IMR-90 (cell line): ENCODE measurements at regions not wholly inside any gene's neighbourhood (a gene's known extent, or its start where the extent isn't known, plus 50 kb on each side); places are given as distances from the start of the nearest gene placed in this dataset.

Source experiments
- ATAC-seq: fragments of 200-7000 bp; cut with Tn5 transposase; 2 replicates; pipeline ENCODE4 v1.9.1; 2020; ENCODE audit warnings: low read depth, mild to moderate bottlenecking, moderate library complexity
- BruUV-seq: library from RNA; stranded (reverse); fragments of 400-500 nt; replicated peaks from 2 replicates; lab custom pipeline; 2021; lab: Mats Ljungman, UMichigan
- CTCF ChIA-PET: fragments of 300-600 bp; formaldehyde crosslinking; extraction: SDS; loops from one replicate; lab custom pipeline; 2021; ENCODE audit warnings: antibody characterized with exemption; lab: Yijun Ruan, JAX
- POLR2A ChIA-PET: fragments of 300-600 bp; sonication (Branson Sonifier 250); formaldehyde crosslinking; loops from one replicate; lab custom pipeline; 2022; ENCODE audit warnings: antibody characterized with exemption; ENCODE audit not compliant: unreplicated experiment; lab: Charles Lee
- DNase-seq: peaks from one replicate; pipeline ENCODE4 v3.0.0; 2013
- H2AFZ ChIP-seq: replicated peaks from 2 replicates; pipeline ENCODE3; 2013; ENCODE audit warnings: low read length, mild to moderate bottlenecking; ENCODE audit not compliant: poor library complexity
- H2AK5ac ChIP-seq: 2 replicates; pipeline ENCODE4 v1.6.1; 2013; ENCODE audit warnings: low read depth, low read length, inconsistent platforms
- H2AK9ac ChIP-seq: replicated peaks from 2 replicates; pipeline ENCODE3; 2013; ENCODE audit warnings: mild to moderate bottlenecking, low read depth, low read length, moderate library complexity; ENCODE audit not compliant: poor library complexity
- H2BK120ac ChIP-seq: 2 replicates; pipeline ENCODE4 v1.6.1; 2013; ENCODE audit warnings: low read depth, low read length, inconsistent platforms
- H2BK15ac ChIP-seq: 3 replicates; pipeline ENCODE4 v1.6.1; 2013; ENCODE audit warnings: low read depth, low read length, inconsistent platforms
- H2BK20ac ChIP-seq: 2 replicates; pipeline ENCODE4 v1.6.1; 2013; ENCODE audit warnings: low read depth, mild to moderate bottlenecking, inconsistent platforms, low read length, moderate library complexity
- H2BK5ac ChIP-seq: 2 replicates; pipeline ENCODE4 v1.6.1; 2013; ENCODE audit warnings: mild to moderate bottlenecking, low read depth, low read length, inconsistent platforms; ENCODE audit not compliant: poor library complexity, severe bottlenecking
- H3K14ac ChIP-seq: replicated peaks from 2 replicates; pipeline ENCODE4 v1.6.1; 2013; ENCODE audit warnings: low read depth, low read length, inconsistent platforms
- H3K18ac ChIP-seq: 2 replicates; pipeline ENCODE4 v1.6.1; 2013; ENCODE audit warnings: low read depth, low read length, control low read depth
- H3K23ac ChIP-seq: 2 replicates; pipeline ENCODE4 v1.6.1; 2013; ENCODE audit warnings: low read depth, low read length, inconsistent platforms
- H3K27ac ChIP-seq: 2 replicates; pipeline ENCODE4 v1.5.1; 2013; ENCODE audit warnings: mild to moderate bottlenecking, control low read depth, low read length; ENCODE audit not compliant: insufficient read depth
- H3K27me3 ChIP-seq: 2 replicates; pipeline ENCODE4 v1.6.1; 2013; ENCODE audit warnings: low read length; ENCODE audit not compliant: control insufficient read depth, insufficient read depth
- H3K36me3 ChIP-seq: 2 replicates; pipeline ENCODE4 v1.6.1; 2013; ENCODE audit warnings: low read length, mixed read lengths; ENCODE audit not compliant: control insufficient read depth, insufficient read depth
- H3K4ac ChIP-seq: 2 replicates; pipeline ENCODE4 v1.6.1; 2013; ENCODE audit warnings: low read depth, low read length, inconsistent platforms
- H3K4me1 ChIP-seq: 2 replicates; pipeline ENCODE4 v1.6.1; 2013; ENCODE audit warnings: low read length, mixed read lengths; ENCODE audit not compliant: control insufficient read depth, insufficient read depth
- H3K4me2 ChIP-seq: 2 replicates; pipeline ENCODE4 v1.6.1; 2013; ENCODE audit warnings: low read depth, mild to moderate bottlenecking, control low read depth, low read length, moderate library complexity
- H3K4me3 ChIP-seq: 2 replicates; pipeline ENCODE4 v1.5.1; 2013; ENCODE audit warnings: low read depth, mild to moderate bottlenecking, control low read depth, low read length, moderate library complexity; ENCODE audit not compliant: insufficient read depth
- H3K56ac ChIP-seq: 2 replicates; pipeline ENCODE4 v1.6.1; 2013; ENCODE audit warnings: low read length, inconsistent platforms; ENCODE audit not compliant: insufficient read depth; ENCODE audit errors: extremely low read depth
- H3K79me1 ChIP-seq, 2 experiments: 2 replicates each; pipeline ENCODE4 v1.6.1; 2013; ENCODE audit warnings: low read length in 2 of 2, inconsistent platforms in 1 of 2, low read depth in 1 of 2
- H3K9ac ChIP-seq: 2 replicates; pipeline ENCODE4 v1.6.1; 2013; ENCODE audit warnings: low read depth, low read length, control low read depth
- H3K9me1 ChIP-seq: 2 replicates; pipeline ENCODE4 v1.6.1; 2013; ENCODE audit warnings: low read length, inconsistent platforms; ENCODE audit not compliant: insufficient read depth
- H3K9me3 ChIP-seq: 2 replicates; pipeline ENCODE4 v1.6.1; 2013; ENCODE audit warnings: low read length; ENCODE audit not compliant: control insufficient read depth, insufficient read depth
- H4K20me1 ChIP-seq: 2 replicates; pipeline ENCODE4 v1.6.1; 2013; ENCODE audit warnings: low read length, inconsistent platforms; ENCODE audit not compliant: insufficient read depth
- H4K5ac ChIP-seq: 2 replicates; pipeline ENCODE4 v1.6.1; 2013; ENCODE audit warnings: mild to moderate bottlenecking, low read depth, low read length, control low read depth
- H4K8ac ChIP-seq, 2 experiments: 2 replicates each; pipeline ENCODE4 v1.6.1; 2013; ENCODE audit warnings: low read depth in 2 of 2, low read length in 2 of 2, control low read depth in 1 of 2, inconsistent platforms in 1 of 2
- H4K91ac ChIP-seq: 2 replicates; pipeline ENCODE4 v1.6.1; 2013; ENCODE audit warnings: low read depth, low read length, inconsistent platforms; ENCODE audit not compliant: insufficient read depth
- BHLHE40 ChIP-seq: fragments of 150-350 bp; IDR thresholded peaks from 2 replicates; pipeline ENCODE4 v1.6.1; 2016; ENCODE audit warnings: mild to moderate bottlenecking, low read depth, low read length
- CEBPB ChIP-seq: IDR thresholded peaks from 2 replicates; pipeline ENCODE4 v1.6.1; 2012; ENCODE audit warnings: low read depth, low read length, improper control_type of control experiment
- FOS ChIP-seq: fragments of 150-350 bp; IDR thresholded peaks from 2 replicates; pipeline ENCODE4 v1.6.1; 2016; ENCODE audit warnings: low read depth, low read length
- MAFK ChIP-seq: IDR thresholded peaks from 2 replicates; pipeline ENCODE4 v1.6.1; 2012; ENCODE audit warnings: low read depth, low read length, improper control_type of control experiment
- MAZ ChIP-seq: IDR thresholded peaks from 2 replicates; pipeline ENCODE4 v1.6.1; 2012; ENCODE audit warnings: low read depth, mild to moderate bottlenecking, low read length, improper control_type of control experiment, moderate library complexity, borderline replicate concordance
- MXI1 ChIP-seq: IDR thresholded peaks from 2 replicates; pipeline ENCODE4 v1.6.1; 2012; ENCODE audit warnings: low read depth, mild to moderate bottlenecking, low read length, moderate library complexity, borderline replicate concordance
- NFE2L2 ChIP-seq: fragments of 150-350 bp; IDR thresholded peaks from 2 replicates; pipeline ENCODE4 v1.6.1; 2016; ENCODE audit warnings: low read depth, mild to moderate bottlenecking, low read length
- POLR2A ChIP-seq: IDR thresholded peaks from 2 replicates; pipeline ENCODE4 v1.6.1; 2012; ENCODE audit warnings: mild to moderate bottlenecking, low read depth, low read length
- RAD21 ChIP-seq: IDR thresholded peaks from 2 replicates; pipeline ENCODE4 v1.6.1; 2012; ENCODE audit warnings: low read length, improper control_type of control experiment
- RCOR1 ChIP-seq: IDR thresholded peaks from 2 replicates; pipeline ENCODE4 v1.6.1; 2012; ENCODE audit warnings: mild to moderate bottlenecking, low read length, improper control_type of control experiment; ENCODE audit not compliant: insufficient replicate concordance
- RFX5 ChIP-seq: IDR thresholded peaks from 2 replicates; pipeline ENCODE4 v1.8.0; 2012; ENCODE audit warnings: low read depth, mild to moderate bottlenecking, low read length, moderate library complexity
- SMC3 ChIP-seq: fragments of 150-350 bp; IDR thresholded peaks from 2 replicates; pipeline ENCODE4 v1.6.1; 2016; ENCODE audit warnings: low read depth, mild to moderate bottlenecking, antibody characterized with exemption, low read length, moderate library complexity
- WGBS, 2 experiments: methylation state at CpG; one replicate each; pipeline versions ENCODE4 v1.1.5 to v1.1.7; 2013; ENCODE audit warnings: missing lambda C conversion rate in 2 of 2; ENCODE audit not compliant: insufficient read length in 1 of 2; ENCODE audit errors: extremely low coverage in 2 of 2; 5-methylcytosine and 5-hydroxymethylcytosine counted together
- dilution Hi-C: fragments of 300-500 bp; cut with HindIII; formaldehyde crosslinking; loops from one replicate; pipeline ENCODE4 v1.14.3; 2018; ENCODE audit warnings: low sequenced_read_pairs; ENCODE audit not compliant: unreplicated experiment
- in situ Hi-C: fragments of 300-500 bp; cut with MboI; formaldehyde crosslinking; loops from 3 replicates; pipeline ENCODE4 v1.14.3; 2019; ENCODE audit warnings: low sequenced_read_pairs, inconsistent platforms, mixed read lengths
- intact Hi-C: fragments of 100-400 bp; cut with micrococcal nuclease; formaldehyde crosslinking; loops from 2 replicates; pipeline ENCODE4 v1.10.0; 2022
- TF ChIP-seq, protein P1 (sequence below): conservative IDR thresholded peaks from 2 replicates; pipeline ENCODE4 v1.5.1; 2012; ENCODE audit warnings: mild to moderate bottlenecking, low read depth, low read length, improper control_type of control experiment
- TF ChIP-seq, protein P2 (sequence below): fragments of 150-350 bp; IDR thresholded peaks from 2 replicates; pipeline ENCODE4 v1.6.1; 2017; ENCODE audit warnings: mild to moderate bottlenecking, antibody characterized with exemption, low read length, low read depth

DNA sequence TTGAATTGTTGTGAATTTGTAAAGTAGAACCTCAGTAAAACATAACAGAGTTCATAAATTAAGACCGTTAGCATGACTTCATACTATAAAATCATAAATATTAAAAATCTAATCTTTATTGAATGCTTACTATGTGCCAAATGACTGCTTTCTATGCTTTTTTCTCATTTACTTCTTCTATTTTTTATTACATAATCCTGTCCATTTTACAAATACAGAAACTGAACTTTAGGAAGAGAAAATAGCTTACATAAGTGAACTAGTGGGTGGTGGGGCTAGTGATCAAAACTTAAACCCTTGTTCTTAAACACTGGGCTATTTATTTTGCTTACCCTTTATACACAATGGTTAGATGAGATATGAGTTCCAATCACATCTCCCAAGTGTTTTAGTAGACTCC, 122.3 kb downstream of the ZC3H11B start:
- no peak overlapping the region for H3K18ac ChIP-seq
- no peak overlapping the region for H3K27ac ChIP-seq
- no peaks in the 10 kb centered on the region for H3K79me1 ChIP-seq
- no peak overlapping the region for H2BK20ac ChIP-seq
- no peaks in the 10 kb centered on the region for H3K36me3 ChIP-seq
- H2BK120ac ChIP-seq, result no peak overlapping the region
- no peak for TF ChIP-seq SMC3
- no peak for TF ChIP-seq MAFK
- TF ChIP-seq POLR2A, result no peak
- TF ChIP-seq, protein P1, sequence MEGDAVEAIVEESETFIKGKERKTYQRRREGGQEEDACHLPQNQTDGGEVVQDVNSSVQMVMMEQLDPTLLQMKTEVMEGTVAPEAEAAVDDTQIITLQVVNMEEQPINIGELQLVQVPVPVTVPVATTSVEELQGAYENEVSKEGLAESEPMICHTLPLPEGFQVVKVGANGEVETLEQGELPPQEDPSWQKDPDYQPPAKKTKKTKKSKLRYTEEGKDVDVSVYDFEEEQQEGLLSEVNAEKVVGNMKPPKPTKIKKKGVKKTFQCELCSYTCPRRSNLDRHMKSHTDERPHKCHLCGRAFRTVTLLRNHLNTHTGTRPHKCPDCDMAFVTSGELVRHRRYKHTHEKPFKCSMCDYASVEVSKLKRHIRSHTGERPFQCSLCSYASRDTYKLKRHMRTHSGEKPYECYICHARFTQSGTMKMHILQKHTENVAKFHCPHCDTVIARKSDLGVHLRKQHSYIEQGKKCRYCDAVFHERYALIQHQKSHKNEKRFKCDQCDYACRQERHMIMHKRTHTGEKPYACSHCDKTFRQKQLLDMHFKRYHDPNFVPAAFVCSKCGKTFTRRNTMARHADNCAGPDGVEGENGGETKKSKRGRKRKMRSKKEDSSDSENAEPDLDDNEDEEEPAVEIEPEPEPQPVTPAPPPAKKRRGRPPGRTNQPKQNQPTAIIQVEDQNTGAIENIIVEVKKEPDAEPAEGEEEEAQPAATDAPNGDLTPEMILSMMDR, result no peak
- TF ChIP-seq FOS, result no peak
- no peak for TF ChIP-seq BHLHE40
- no peak for TF ChIP-seq RFX5
- TF ChIP-seq, protein P2, sequence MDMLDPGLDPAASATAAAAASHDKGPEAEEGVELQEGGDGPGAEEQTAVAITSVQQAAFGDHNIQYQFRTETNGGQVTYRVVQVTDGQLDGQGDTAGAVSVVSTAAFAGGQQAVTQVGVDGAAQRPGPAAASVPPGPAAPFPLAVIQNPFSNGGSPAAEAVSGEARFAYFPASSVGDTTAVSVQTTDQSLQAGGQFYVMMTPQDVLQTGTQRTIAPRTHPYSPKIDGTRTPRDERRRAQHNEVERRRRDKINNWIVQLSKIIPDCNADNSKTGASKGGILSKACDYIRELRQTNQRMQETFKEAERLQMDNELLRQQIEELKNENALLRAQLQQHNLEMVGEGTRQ, result no peak
- TF ChIP-seq NFE2L2, result no peak
- no peak for TF ChIP-seq CEBPB
- no peak for TF ChIP-seq MXI1
- no peak for TF ChIP-seq RCOR1
- no peak for TF ChIP-seq RAD21
- no peak for TF ChIP-seq MAZ
- in situ Hi-C loops (no loop called here), dilution Hi-C loops (no loop called here), intact Hi-C loops (no loop called here)
- DNase-seq (no peak), ATAC-seq (no peak)
- H2AK5ac ChIP-seq, result no peak overlapping the region
- H3K4ac ChIP-seq, result no peak overlapping the region
- no CpG with 5 or more reads among the region's 1 CpG for WGBS, 2 experiments
- no peak overlapping the region for H3K23ac ChIP-seq
- no peak overlapping the region for H3K56ac ChIP-seq
- no peak overlapping the region for H2AFZ ChIP-seq
- ChIA-PET CTCF (no interaction called here), POLR2A (no interaction called here)
- no peak overlapping the region for H2BK5ac ChIP-seq
- BruUV-seq, result no TSS peak
- no peaks in the 10 kb centered on the region for H3K9me3 ChIP-seq
- no peak overlapping the region for H3K4me3 ChIP-seq
- no peak overlapping the region for H3K14ac ChIP-seq
- H3K9ac ChIP-seq, result no peak overlapping the region
- no peak overlapping the region for H3K4me2 ChIP-seq
- H3K9me1 ChIP-seq, result no peaks in the 10 kb centered on the region
- H4K5ac ChIP-seq, result no peak overlapping the region
- H4K91ac ChIP-seq, result no peak overlapping the region
- H4K8ac ChIP-seq, result no peak overlapping the region
- no peaks in the 10 kb centered on the region for H3K27me3 ChIP-seq
- no peaks in the 10 kb centered on the region for H4K20me1 ChIP-seq
- H2BK15ac ChIP-seq, result no peak overlapping the region
- no peak overlapping the region for H2AK9ac ChIP-seq
- no peaks in the 10 kb centered on the region for H3K4me1 ChIP-seq
